GM23338 (cell line): ENCODE measurements at regions not wholly inside any gene's neighbourhood (a gene's known extent, or its start where the extent isn't known, plus 50 kb on each side); places are given as distances from the start of the nearest gene placed in this dataset.

Source experiments
- ATAC-seq: fragments of 200-7000 bp; cut with Tn5 transposase; 3 replicates; pipeline ENCODE4 v1.9.1; 2020
- DNase-seq: peaks from one replicate; pipeline ENCODE4 v3.0.0-alpha.2; 2015; ENCODE audit warnings: low spot score
- H2AFZ ChIP-seq: fragments of 200-600 bp; sonication (generic); 2 replicates; pipeline ENCODE4 v1.8.0; 2016; ENCODE audit warnings: antibody characterized with exemption, mild to moderate bottlenecking, moderate library complexity
- H3F3A ChIP-seq: fragments of 200-600 bp; sonication (generic); replicated peaks from 2 replicates; pipeline ENCODE4 v1.8.0; 2017; ENCODE audit warnings: antibody characterized with exemption, mixed run types, low read depth
- H3K27ac ChIP-seq: fragments of 200-600 bp; sonication (generic); 2 replicates; pipeline ENCODE4 v1.6.1; 2016; ENCODE audit warnings: low read depth
- H3K27me3 ChIP-seq: fragments of 200-600 bp; sonication (generic); 2 replicates; pipeline ENCODE4 v1.8.0; 2016; ENCODE audit warnings: mild to moderate bottlenecking, mixed run types, moderate library complexity; ENCODE audit not compliant: insufficient read depth
- H3K36me3 ChIP-seq: fragments of 200-600 bp; sonication (generic); 2 replicates; pipeline ENCODE4 v1.8.0; 2016; ENCODE audit warnings: mild to moderate bottlenecking; ENCODE audit not compliant: insufficient read depth
- H3K4me1 ChIP-seq: fragments of 200-600 bp; sonication (generic); 2 replicates; pipeline ENCODE4 v1.8.0; 2016; ENCODE audit warnings: mild to moderate bottlenecking, moderate library complexity; ENCODE audit not compliant: insufficient read depth
- H3K4me2 ChIP-seq: fragments of 200-600 bp; sonication (generic); 2 replicates; pipeline ENCODE4 v1.7.1; 2017; ENCODE audit warnings: mixed run types
- H3K4me3 ChIP-seq: fragments of 200-600 bp; sonication (generic); 2 replicates; pipeline ENCODE4 v1.6.1; 2016; ENCODE audit warnings: mixed run types
- H3K79me2 ChIP-seq: fragments of 200-600 bp; sonication (generic); replicated peaks from 2 replicates; pipeline ENCODE4 v1.8.0; 2017; ENCODE audit warnings: mild to moderate bottlenecking; ENCODE audit not compliant: insufficient read depth
- H3K9me2 ChIP-seq: fragments of 200-600 bp; sonication (generic); 2 replicates; pipeline ENCODE4 v1.8.0; 2017; ENCODE audit not compliant: insufficient read depth
- H4K20me1 ChIP-seq: fragments of 200-600 bp; sonication (generic); replicated peaks from 2 replicates; pipeline ENCODE4 v1.8.0; 2017; ENCODE audit warnings: mild to moderate bottlenecking; ENCODE audit not compliant: insufficient read depth
- H3K27ac Mint-ChIP-seq: 2 replicates; pipeline ENCODE4 v1.8.0; 2020; ENCODE audit warnings: inconsistent platforms, mild to moderate bottlenecking, moderate library complexity, mixed read lengths
- H3K27me3 Mint-ChIP-seq: 3 replicates; pipeline ENCODE4 v1.8.0; 2022; ENCODE audit warnings: low read depth, mild to moderate bottlenecking, moderate library complexity, mixed read lengths, inconsistent platforms; ENCODE audit not compliant: insufficient read depth, poor library complexity
- H3K36me3 Mint-ChIP-seq: 3 replicates; pipeline ENCODE4 v1.8.0; 2021; ENCODE audit warnings: low read depth, mild to moderate bottlenecking, inconsistent platforms, moderate library complexity, mixed read lengths
- H3K4me1 Mint-ChIP-seq: 3 replicates; pipeline ENCODE4 v1.8.0; 2020; ENCODE audit warnings: mild to moderate bottlenecking, inconsistent platforms, mixed read lengths
- H3K4me3 Mint-ChIP-seq: 3 replicates; pipeline ENCODE4 v1.8.0; 2021; ENCODE audit warnings: moderate library complexity, mild to moderate bottlenecking, inconsistent platforms, mixed read lengths
- H3K9me3 Mint-ChIP-seq: 3 replicates; pipeline ENCODE4 v1.8.0; 2020; ENCODE audit warnings: moderate library complexity, mild to moderate bottlenecking, inconsistent platforms, mixed read lengths
- CREB1 ChIP-seq: fragments of 250-450 bp; sonication (Bioruptor Pico); IDR thresholded peaks from 2 replicates; pipeline ENCODE4 v1.5.0; 2020; ENCODE audit warnings: low read depth, mild to moderate bottlenecking, moderate library complexity
- EZH2 ChIP-seq: fragments of 200-600 bp; sonication (generic); IDR thresholded peaks from one replicate; pipeline ENCODE4 v1.8.0; 2017; ENCODE audit warnings: antibody characterized with exemption, mild to moderate bottlenecking, low read depth; ENCODE audit not compliant: unreplicated experiment
- JUNB ChIP-seq: IDR thresholded peaks from one replicate; pipeline ENCODE4 v1.6.1; 2016; ENCODE audit warnings: antibody characterized with exemption; ENCODE audit not compliant: unreplicated experiment
- NANOG ChIP-seq: IDR thresholded peaks from 2 replicates; pipeline ENCODE4 v1.6.1; 2016; ENCODE audit warnings: antibody characterized with exemption, borderline replicate concordance
- STAT1 ChIP-seq: IDR thresholded peaks from one replicate; pipeline ENCODE4 v1.6.1; 2016; ENCODE audit warnings: antibody characterized with exemption; ENCODE audit not compliant: unreplicated experiment
- ZNF331 ChIP-seq: fragments of 250-450 bp; sonication (Bioruptor Pico); IDR thresholded peaks from 2 replicates; pipeline ENCODE4 v1.5.0; 2020; ENCODE audit warnings: low read depth, mild to moderate bottlenecking, moderate library complexity
- TF ChIP-seq, protein P1 (sequence below): fragments of 250-450 bp; sonication (Bioruptor Pico); IDR thresholded peaks from 2 replicates; pipeline ENCODE4 v1.5.0; 2020; ENCODE audit warnings: mild to moderate bottlenecking, moderate library complexity
- TF ChIP-seq, protein P2 (sequence below): IDR thresholded peaks from 2 replicates; pipeline ENCODE4 v1.6.1; 2016; ENCODE audit warnings: antibody characterized with exemption
- TF ChIP-seq, protein P3 (sequence below): IDR thresholded peaks from one replicate; pipeline ENCODE4 v1.6.1; 2018; ENCODE audit warnings: antibody characterized with exemption; ENCODE audit not compliant: unreplicated experiment

DNA sequence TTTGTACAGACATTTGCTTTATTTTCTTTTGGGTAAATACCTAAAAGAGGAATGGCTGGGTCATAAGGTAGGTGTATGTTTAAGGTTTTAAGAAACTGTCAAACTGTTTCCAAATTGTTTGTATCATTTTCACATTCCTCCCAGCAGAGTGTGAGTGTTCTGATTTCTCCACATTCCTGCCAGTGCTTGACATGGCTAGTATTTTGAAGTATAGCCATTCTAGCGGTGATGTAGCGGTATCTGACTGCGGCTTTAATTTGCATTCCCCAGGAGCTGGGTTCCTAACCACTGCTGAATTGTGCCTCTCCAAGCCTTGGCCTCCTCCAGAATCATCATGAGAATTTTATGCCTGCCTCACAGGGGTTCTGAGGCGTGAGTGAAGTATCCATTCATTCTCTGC lies 61.8 kb upstream of the ARL4C start:
- H3K36me3 Mint-ChIP-seq, result peaks cover 22% of the 10 kb centered on the region
- Histone ChIP-seq H3K27ac (no peak overlapping the region), H3K36me3 (no peaks in the 10 kb centered on the region; the same call in 1 of the 2 replicates), H3K4me1 (no peaks in the 10 kb centered on the region), H3F3A (no peaks in the 10 kb centered on the region), H3K79me2 (no peaks in the 10 kb centered on the region), H3K27me3 (no peaks in the 10 kb centered on the region), H3K9me2 (peaks cover 7% of the 10 kb centered on the region; the same call in 1 of the 2 replicates), H3K4me2 (no peak overlapping the region), H2AFZ (no peak overlapping the region), H3K4me3 (no peak overlapping the region), H4K20me1 (no peaks in the 10 kb centered on the region)
- H3K9me3 Mint-ChIP-seq, result peaks cover 21% of the 10 kb centered on the region
- H3K4me1 Mint-ChIP-seq, result no peaks in the 10 kb centered on the region
- no peak overlapping the region for H3K4me3 Mint-ChIP-seq
- no peak overlapping the region for H3K27ac Mint-ChIP-seq
- no peak for DNase-seq
- peaks cover 4% of the 10 kb centered on the region for H3K27me3 Mint-ChIP-seq
- ATAC-seq, result no peak
- TF ChIP-seq CREB1 (CRISPR knock-in tag) (no peak), ZNF331 (CRISPR knock-in tag) (no peak), EZH2 (no peak), STAT1 (no peak)

DNA sequence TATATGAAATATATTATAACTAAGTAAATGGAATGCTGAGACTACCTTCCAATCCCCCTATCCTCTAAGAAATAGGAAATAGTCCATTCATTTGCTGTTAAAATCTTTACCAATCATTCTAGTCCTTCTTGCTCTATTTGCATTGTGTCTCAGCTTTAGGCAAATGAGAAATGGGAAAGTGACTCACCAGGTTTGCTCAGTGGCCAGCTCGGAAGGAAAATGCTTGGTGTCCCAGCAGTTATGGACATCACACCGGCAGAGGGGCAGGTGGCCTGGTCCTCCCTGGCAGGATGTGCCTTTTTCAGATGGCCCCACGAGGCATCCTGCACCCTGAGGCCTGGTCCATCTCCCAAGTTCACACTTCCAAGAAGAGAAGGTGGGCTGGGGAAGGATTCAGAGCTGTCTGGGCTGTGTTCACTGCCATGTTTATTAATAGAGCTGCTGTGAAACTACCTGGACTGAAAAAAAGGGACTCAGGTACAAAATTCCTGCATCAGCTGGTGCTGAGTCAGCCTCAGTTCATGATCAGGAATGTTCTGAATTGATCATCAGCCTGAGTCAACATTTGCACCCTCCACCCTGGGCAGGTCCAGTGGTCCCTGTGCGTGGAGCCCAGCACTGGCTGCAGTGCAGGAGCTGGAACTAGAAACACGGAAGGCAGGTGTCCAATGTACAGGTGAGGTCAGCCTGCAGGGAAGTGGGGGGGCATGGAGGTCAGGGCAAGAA lies 60.1 kb upstream of the ARL4C start:
- no peaks in the 10 kb centered on the region for H3K27me3 ChIP-seq
- H3K4me2 ChIP-seq, result no peak overlapping the region
- no peaks in the 10 kb centered on the region for H3K79me2 ChIP-seq
- H3K4me1 ChIP-seq, result no peaks in the 10 kb centered on the region
- no peaks in the 10 kb centered on the region for H3F3A ChIP-seq
- Mint-ChIP-seq H3K27me3 (peaks cover 4% of the 10 kb centered on the region), H3K4me3 (no peak overlapping the region), H3K36me3 (peaks cover 22% of the 10 kb centered on the region), H3K4me1 (no peaks in the 10 kb centered on the region), H3K27ac (no peak overlapping the region), H3K9me3 (peaks cover 21% of the 10 kb centered on the region)
- peaks cover 7% of the 10 kb centered on the region; the same call in 1 of the 2 replicates for H3K9me2 ChIP-seq
- ATAC-seq, result no peak
- no peak for DNase-seq
- H3K27ac ChIP-seq, result no peak overlapping the region
- H3K4me3 ChIP-seq, result no peak overlapping the region
- H2AFZ ChIP-seq, result no peak overlapping the region
- no peaks in the 10 kb centered on the region for H4K20me1 ChIP-seq
- H3K36me3 ChIP-seq, result no peaks in the 10 kb centered on the region; the same call in 1 of the 2 replicates
- TF ChIP-seq JUNB (no peak), NANOG (no peak), STAT1 (no peak), CREB1 (CRISPR knock-in tag) (no peak)
- TF ChIP-seq, protein P1, sequence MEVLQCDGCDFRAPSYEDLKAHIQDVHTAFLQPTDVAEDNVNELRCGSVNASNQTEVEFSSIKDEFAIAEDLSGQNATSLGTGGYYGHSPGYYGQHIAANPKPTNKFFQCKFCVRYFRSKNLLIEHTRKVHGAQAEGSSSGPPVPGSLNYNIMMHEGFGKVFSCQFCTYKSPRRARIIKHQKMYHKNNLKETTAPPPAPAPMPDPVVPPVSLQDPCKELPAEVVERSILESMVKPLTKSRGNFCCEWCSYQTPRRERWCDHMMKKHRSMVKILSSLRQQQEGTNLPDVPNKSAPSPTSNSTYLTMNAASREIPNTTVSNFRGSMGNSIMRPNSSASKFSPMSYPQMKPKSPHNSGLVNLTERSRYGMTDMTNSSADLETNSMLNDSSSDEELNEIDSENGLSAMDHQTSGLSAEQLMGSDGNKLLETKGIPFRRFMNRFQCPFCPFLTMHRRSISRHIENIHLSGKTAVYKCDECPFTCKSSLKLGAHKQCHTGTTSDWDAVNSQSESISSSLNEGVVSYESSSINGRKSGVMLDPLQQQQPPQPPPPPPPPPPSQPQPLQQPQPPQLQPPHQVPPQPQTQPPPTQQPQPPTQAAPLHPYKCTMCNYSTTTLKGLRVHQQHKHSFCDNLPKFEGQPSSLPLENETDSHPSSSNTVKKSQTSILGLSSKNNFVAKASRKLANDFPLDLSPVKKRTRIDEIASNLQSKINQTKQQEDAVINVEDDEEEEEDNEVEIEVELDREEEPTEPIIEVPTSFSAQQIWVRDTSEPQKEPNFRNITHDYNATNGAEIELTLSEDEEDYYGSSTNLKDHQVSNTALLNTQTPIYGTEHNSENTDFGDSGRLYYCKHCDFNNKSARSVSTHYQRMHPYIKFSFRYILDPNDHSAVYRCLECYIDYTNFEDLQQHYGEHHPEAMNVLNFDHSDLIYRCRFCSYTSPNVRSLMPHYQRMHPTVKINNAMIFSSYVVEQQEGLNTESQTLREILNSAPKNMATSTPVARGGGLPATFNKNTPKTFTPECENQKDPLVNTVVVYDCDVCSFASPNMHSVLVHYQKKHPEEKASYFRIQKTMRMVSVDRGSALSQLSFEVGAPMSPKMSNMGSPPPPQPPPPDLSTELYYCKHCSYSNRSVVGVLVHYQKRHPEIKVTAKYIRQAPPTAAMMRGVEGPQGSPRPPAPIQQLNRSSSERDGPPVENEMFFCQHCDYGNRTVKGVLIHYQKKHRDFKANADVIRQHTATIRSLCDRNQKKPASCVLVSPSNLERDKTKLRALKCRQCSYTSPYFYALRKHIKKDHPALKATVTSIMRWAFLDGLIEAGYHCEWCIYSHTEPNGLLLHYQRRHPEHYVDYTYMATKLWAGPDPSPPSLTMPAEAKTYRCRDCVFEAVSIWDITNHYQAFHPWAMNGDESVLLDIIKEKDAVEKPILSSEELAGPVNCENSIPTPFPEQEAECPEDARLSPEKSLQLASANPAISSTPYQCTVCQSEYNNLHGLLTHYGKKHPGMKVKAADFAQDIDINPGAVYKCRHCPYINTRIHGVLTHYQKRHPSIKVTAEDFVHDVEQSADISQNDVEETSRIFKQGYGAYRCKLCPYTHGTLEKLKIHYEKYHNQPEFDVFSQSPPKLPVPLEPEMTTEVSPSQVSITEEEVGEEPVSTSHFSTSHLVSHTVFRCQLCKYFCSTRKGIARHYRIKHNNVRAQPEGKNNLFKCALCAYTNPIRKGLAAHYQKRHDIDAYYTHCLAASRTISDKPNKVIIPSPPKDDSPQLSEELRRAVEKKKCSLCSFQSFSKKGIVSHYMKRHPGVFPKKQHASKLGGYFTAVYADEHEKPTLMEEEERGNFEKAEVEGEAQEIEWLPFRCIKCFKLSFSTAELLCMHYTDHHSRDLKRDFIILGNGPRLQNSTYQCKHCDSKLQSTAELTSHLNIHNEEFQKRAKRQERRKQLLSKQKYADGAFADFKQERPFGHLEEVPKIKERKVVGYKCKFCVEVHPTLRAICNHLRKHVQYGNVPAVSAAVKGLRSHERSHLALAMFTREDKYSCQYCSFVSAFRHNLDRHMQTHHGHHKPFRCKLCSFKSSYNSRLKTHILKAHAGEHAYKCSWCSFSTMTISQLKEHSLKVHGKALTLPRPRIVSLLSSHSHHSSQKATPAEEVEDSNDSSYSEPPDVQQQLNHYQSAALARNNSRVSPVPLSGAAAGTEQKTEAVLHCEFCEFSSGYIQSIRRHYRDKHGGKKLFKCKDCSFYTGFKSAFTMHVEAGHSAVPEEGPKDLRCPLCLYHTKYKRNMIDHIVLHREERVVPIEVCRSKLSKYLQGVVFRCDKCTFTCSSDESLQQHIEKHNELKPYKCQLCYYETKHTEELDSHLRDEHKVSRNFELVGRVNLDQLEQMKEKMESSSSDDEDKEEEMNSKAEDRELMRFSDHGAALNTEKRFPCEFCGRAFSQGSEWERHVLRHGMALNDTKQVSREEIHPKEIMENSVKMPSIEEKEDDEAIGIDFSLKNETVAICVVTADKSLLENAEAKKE (CRISPR knock-in tag), result no peak
- TF ChIP-seq, protein P2, sequence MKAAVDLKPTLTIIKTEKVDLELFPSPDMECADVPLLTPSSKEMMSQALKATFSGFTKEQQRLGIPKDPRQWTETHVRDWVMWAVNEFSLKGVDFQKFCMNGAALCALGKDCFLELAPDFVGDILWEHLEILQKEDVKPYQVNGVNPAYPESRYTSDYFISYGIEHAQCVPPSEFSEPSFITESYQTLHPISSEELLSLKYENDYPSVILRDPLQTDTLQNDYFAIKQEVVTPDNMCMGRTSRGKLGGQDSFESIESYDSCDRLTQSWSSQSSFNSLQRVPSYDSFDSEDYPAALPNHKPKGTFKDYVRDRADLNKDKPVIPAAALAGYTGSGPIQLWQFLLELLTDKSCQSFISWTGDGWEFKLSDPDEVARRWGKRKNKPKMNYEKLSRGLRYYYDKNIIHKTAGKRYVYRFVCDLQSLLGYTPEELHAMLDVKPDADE, result no peak
- TF ChIP-seq, protein P3, sequence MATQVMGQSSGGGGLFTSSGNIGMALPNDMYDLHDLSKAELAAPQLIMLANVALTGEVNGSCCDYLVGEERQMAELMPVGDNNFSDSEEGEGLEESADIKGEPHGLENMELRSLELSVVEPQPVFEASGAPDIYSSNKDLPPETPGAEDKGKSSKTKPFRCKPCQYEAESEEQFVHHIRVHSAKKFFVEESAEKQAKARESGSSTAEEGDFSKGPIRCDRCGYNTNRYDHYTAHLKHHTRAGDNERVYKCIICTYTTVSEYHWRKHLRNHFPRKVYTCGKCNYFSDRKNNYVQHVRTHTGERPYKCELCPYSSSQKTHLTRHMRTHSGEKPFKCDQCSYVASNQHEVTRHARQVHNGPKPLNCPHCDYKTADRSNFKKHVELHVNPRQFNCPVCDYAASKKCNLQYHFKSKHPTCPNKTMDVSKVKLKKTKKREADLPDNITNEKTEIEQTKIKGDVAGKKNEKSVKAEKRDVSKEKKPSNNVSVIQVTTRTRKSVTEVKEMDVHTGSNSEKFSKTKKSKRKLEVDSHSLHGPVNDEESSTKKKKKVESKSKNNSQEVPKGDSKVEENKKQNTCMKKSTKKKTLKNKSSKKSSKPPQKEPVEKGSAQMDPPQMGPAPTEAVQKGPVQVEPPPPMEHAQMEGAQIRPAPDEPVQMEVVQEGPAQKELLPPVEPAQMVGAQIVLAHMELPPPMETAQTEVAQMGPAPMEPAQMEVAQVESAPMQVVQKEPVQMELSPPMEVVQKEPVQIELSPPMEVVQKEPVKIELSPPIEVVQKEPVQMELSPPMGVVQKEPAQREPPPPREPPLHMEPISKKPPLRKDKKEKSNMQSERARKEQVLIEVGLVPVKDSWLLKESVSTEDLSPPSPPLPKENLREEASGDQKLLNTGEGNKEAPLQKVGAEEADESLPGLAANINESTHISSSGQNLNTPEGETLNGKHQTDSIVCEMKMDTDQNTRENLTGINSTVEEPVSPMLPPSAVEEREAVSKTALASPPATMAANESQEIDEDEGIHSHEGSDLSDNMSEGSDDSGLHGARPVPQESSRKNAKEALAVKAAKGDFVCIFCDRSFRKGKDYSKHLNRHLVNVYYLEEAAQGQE, result no peak
